WTC11 (cell line): ENCODE measurements at regions not wholly inside any gene's neighbourhood (a gene's known extent, or its start where the extent isn't known, plus 50 kb on each side); places are given as distances from the start of the nearest gene placed in this dataset.

Experiments used
- ATF3 ChIP-seq: sonication (generic); formaldehyde crosslinking; conservative IDR thresholded peaks from 2 replicates; pipeline ENCODE4 v1.8.1; 2022; ENCODE audit warnings: mild to moderate bottlenecking, missing genetic modification reagents
- CBFB ChIP-seq: sonication (generic); formaldehyde crosslinking; IDR thresholded peaks from 2 replicates; pipeline ENCODE4 v1.8.1; 2022; ENCODE audit warnings: mild to moderate bottlenecking, low read depth, missing genetic modification reagents
- TF ChIP-seq, protein P1 (sequence below): fragments of 200-600 bp; IDR thresholded peaks from 2 replicates; pipeline ENCODE4 v1.8.0; 2022; ENCODE audit warnings: antibody characterized with exemption

- TF ChIP-seq CBFB (CRISPR knock-in tag) (no peak), ATF3 (CRISPR knock-in tag) (no peak)
- TF ChIP-seq, protein P1, sequence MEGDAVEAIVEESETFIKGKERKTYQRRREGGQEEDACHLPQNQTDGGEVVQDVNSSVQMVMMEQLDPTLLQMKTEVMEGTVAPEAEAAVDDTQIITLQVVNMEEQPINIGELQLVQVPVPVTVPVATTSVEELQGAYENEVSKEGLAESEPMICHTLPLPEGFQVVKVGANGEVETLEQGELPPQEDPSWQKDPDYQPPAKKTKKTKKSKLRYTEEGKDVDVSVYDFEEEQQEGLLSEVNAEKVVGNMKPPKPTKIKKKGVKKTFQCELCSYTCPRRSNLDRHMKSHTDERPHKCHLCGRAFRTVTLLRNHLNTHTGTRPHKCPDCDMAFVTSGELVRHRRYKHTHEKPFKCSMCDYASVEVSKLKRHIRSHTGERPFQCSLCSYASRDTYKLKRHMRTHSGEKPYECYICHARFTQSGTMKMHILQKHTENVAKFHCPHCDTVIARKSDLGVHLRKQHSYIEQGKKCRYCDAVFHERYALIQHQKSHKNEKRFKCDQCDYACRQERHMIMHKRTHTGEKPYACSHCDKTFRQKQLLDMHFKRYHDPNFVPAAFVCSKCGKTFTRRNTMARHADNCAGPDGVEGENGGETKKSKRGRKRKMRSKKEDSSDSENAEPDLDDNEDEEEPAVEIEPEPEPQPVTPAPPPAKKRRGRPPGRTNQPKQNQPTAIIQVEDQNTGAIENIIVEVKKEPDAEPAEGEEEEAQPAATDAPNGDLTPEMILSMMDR = no peak
These were observed 88.1 kb upstream of the KMT2C start for GRCh38 chr7:152523916-152524315.
